KMS-11 (cell line): ENCODE measurements at regions not wholly inside any gene's neighbourhood (a gene's known extent, or its start where the extent isn't known, plus 50 kb on each side); places are given as distances from the start of the nearest gene placed in this dataset.
"Not testable (repeated sequence)": the region's sequence is repeated elsewhere in the genome, so short reads cannot be mapped to it uniquely, and the experiment has no call there.

Experiments used
- H2AFZ ChIP-seq: fragments of 200-600 bp; sonication (generic); 2 replicates; pipeline ENCODE4 v1.6.1; 2016; ENCODE audit warnings: antibody characterized with exemption, mixed run types, low read depth
- H3K27ac ChIP-seq: fragments of 200-600 bp; sonication (generic); 2 replicates; pipeline ENCODE4 v1.6.1; 2016; ENCODE audit warnings: mild to moderate bottlenecking, mixed run types
- H3K27me3 ChIP-seq: fragments of 200-600 bp; sonication (generic); 2 replicates; pipeline ENCODE4 v1.6.1; 2017; ENCODE audit warnings: mild to moderate bottlenecking, low read depth, mixed run types, moderate library complexity; ENCODE audit not compliant: insufficient read depth
- H3K36me3 ChIP-seq: fragments of 200-600 bp; sonication (generic); 2 replicates; pipeline ENCODE4 v1.6.1; 2017; ENCODE audit warnings: mild to moderate bottlenecking, mixed run types; ENCODE audit not compliant: insufficient read depth
- H3K4me1 ChIP-seq: fragments of 200-600 bp; sonication (generic); 2 replicates; pipeline ENCODE4 v1.6.1; 2016; ENCODE audit warnings: mild to moderate bottlenecking, low read depth, mixed run types; ENCODE audit not compliant: poor library complexity, severe bottlenecking
- H3K4me2 ChIP-seq: fragments of 200-600 bp; sonication (generic); 2 replicates; pipeline ENCODE4 v1.7.0; 2016; ENCODE audit warnings: mild to moderate bottlenecking, mixed run types
- H3K4me3 ChIP-seq: fragments of 200-600 bp; sonication (generic); IDR thresholded peaks from 2 replicates; pipeline ENCODE4 v1.6.1; 2017; ENCODE audit warnings: low read depth, low read length, mixed read lengths; ENCODE audit not compliant: insufficient read depth
- H3K79me2 ChIP-seq: fragments of 200-600 bp; sonication (generic); 2 replicates; pipeline ENCODE4 v1.6.1; 2016; ENCODE audit warnings: low read depth, mixed run types; ENCODE audit not compliant: insufficient read depth
- H3K9ac ChIP-seq: fragments of 200-600 bp; sonication (generic); 2 replicates; pipeline ENCODE4 v1.6.1; 2016; ENCODE audit warnings: mild to moderate bottlenecking, mixed run types
- H4K20me1 ChIP-seq: fragments of 200-600 bp; sonication (generic); 2 replicates; pipeline ENCODE4 v1.6.1; 2016; ENCODE audit warnings: mild to moderate bottlenecking, mixed run types; ENCODE audit not compliant: insufficient read depth
- CTCF ChIP-seq: fragments of 200-600 bp; sonication (generic); conservative IDR thresholded peaks from 2 replicates; pipeline ENCODE4 v1.6.1; 2017; ENCODE audit warnings: low read depth, mild to moderate bottlenecking, antibody characterized with exemption, low read length, moderate library complexity, mixed read lengths

GRCh38 chr9:102445181-102445747, 549.9 kb upstream of the CYLC2 start:
- no peak for TF ChIP-seq CTCF
- Histone ChIP-seq H3K9ac (no peak overlapping the region), H3K4me1 (peaks cover 7% of the 10 kb centered on the region)

GRCh38 chr9:102439583-102439982, 555.5 kb upstream of the CYLC2 start:
- no peak overlapping the region for H3K4me3 ChIP-seq
- no peaks in the 10 kb centered on the region for H3K27me3 ChIP-seq
- H3K79me2 ChIP-seq: no peaks in the 10 kb centered on the region
- no peak for TF ChIP-seq CTCF
- no peak overlapping the region for H2AFZ ChIP-seq
- no peak overlapping the region for H3K9ac ChIP-seq
- H4K20me1 ChIP-seq: no peaks in the 10 kb centered on the region
- H3K4me2 ChIP-seq: no peak overlapping the region
- no peaks in the 10 kb centered on the region for H3K4me1 ChIP-seq
- H3K27ac ChIP-seq: no peak overlapping the region
- H3K36me3 ChIP-seq: no peaks in the 10 kb centered on the region

More at GRCh38 chr9:102445181-102445747, 549.9 kb upstream of the CYLC2 start:
- H3K79me2 ChIP-seq: no peaks in the 10 kb centered on the region
- H2AFZ ChIP-seq: no peak overlapping the region
- H3K27ac ChIP-seq: no peak overlapping the region
- H3K4me2 ChIP-seq: no peak overlapping the region
- no peaks in the 10 kb centered on the region for H3K36me3 ChIP-seq
- no peak overlapping the region for H3K4me3 ChIP-seq
- H4K20me1 ChIP-seq: no peaks in the 10 kb centered on the region
- no peaks in the 10 kb centered on the region for H3K27me3 ChIP-seq

GRCh38 chr9:102436599-102436998, 558.5 kb upstream of the CYLC2 start:
- H3K27ac ChIP-seq, H3K4me1 ChIP-seq, H3K79me2 ChIP-seq, H2AFZ ChIP-seq, H3K9ac ChIP-seq, H3K36me3 ChIP-seq, H3K4me3 ChIP-seq, H3K4me2 ChIP-seq, H4K20me1 ChIP-seq, H3K27me3 ChIP-seq: not testable (repeated sequence)

GRCh38 chr9:102435427-102435826, 559.7 kb upstream of the CYLC2 start:
- H3K4me1 ChIP-seq: no peaks in the 10 kb centered on the region
- no peak overlapping the region for H2AFZ ChIP-seq
- H3K79me2 ChIP-seq: no peaks in the 10 kb centered on the region
- no peaks in the 10 kb centered on the region for H3K27me3 ChIP-seq
- no peak overlapping the region for H3K4me3 ChIP-seq
- no peak overlapping the region for H3K9ac ChIP-seq
- H3K27ac ChIP-seq: no peak overlapping the region
- TF ChIP-seq CTCF: no peak
- no peak overlapping the region for H3K4me2 ChIP-seq
- H3K36me3 ChIP-seq: no peaks in the 10 kb centered on the region
- no peaks in the 10 kb centered on the region for H4K20me1 ChIP-seq

- Histone ChIP-seq H3K4me2 (no peak overlapping the region), H3K4me3 (no peak overlapping the region), H3K27ac (no peak overlapping the region), H3K36me3 (no peaks in the 10 kb centered on the region), H3K27me3 (no peaks in the 10 kb centered on the region), H4K20me1 (no peaks in the 10 kb centered on the region), H2AFZ (no peak overlapping the region), H3K79me2 (no peaks in the 10 kb centered on the region), H3K4me1 (no peaks in the 10 kb centered on the region), H3K9ac (no peak overlapping the region)
- TF ChIP-seq CTCF: no peak
Observed at GRCh38 chr9:102434545-102434944, 560.6 kb upstream of the CYLC2 start.
